ENCODE measurements at regions not wholly inside any gene's neighbourhood (a gene's known extent, or its start where the extent isn't known, plus 50 kb on each side); places are given as distances from the start of the nearest gene placed in this dataset.

DNA sequence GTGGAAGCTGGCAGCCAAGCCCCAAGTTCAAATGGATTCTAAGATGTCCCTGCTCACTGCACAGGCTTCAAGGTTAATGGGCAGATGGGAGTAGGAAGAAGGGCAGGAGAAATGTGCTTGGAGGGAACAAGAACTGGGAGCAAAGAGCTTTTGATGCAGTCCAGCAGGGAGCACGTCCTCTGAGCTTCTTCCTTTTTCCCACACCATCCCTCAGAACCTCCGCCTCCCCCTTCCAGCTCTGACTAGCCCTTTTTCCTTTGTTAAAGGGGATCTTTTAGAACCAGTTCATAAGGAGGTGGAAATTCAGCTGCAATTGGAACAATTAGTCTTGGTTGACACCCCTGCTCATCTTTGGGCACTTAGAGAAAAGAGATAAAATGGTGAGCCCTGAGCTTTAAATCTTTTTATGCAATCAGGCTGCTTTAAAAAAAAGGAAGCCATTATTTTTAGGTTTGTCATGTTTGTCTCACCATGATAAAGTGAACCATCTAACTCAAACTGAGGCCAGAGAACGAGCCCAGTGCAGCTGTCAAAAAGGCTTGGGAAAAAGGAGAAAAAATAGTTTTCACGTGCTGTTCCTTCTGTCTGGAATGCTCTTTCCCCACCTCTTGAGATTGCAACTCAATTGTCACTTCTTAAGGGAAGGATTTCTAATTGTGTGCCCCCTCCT lies 135.8 kb upstream of the IL1RAPL2 start:
- H3K4me1 ChIP-seq, result no peaks in the 10 kb centered on the region
- H3K9me3 ChIP-seq, result no peaks in the 10 kb centered on the region
- 0 to 11% methylated on average over 2 to 3 of the region's 4 CpGs for WGBS, 2 donors (ENCODE audit: low coverage in 1 of 2)
- no peak overlapping the region for H3K27ac ChIP-seq
- TF ChIP-seq POLR2AphosphoS5 (IDR thresholded peaks at IDR 0.05) (no peak), EP300 (IDR thresholded peaks at IDR 0.05) (no peak), POLR2A (IDR thresholded peaks at IDR 0.05) (no peak)
- TF ChIP-seq, protein P1, sequence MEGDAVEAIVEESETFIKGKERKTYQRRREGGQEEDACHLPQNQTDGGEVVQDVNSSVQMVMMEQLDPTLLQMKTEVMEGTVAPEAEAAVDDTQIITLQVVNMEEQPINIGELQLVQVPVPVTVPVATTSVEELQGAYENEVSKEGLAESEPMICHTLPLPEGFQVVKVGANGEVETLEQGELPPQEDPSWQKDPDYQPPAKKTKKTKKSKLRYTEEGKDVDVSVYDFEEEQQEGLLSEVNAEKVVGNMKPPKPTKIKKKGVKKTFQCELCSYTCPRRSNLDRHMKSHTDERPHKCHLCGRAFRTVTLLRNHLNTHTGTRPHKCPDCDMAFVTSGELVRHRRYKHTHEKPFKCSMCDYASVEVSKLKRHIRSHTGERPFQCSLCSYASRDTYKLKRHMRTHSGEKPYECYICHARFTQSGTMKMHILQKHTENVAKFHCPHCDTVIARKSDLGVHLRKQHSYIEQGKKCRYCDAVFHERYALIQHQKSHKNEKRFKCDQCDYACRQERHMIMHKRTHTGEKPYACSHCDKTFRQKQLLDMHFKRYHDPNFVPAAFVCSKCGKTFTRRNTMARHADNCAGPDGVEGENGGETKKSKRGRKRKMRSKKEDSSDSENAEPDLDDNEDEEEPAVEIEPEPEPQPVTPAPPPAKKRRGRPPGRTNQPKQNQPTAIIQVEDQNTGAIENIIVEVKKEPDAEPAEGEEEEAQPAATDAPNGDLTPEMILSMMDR (IDR thresholded peaks at IDR 0.05), result no peak
- ATAC-seq, result no peak
- H3K4me3 ChIP-seq, result no peak overlapping the region
- H3K27me3 ChIP-seq, result no peaks in the 10 kb centered on the region
- H3K36me3 ChIP-seq, result no peaks in the 10 kb centered on the region

DNA sequence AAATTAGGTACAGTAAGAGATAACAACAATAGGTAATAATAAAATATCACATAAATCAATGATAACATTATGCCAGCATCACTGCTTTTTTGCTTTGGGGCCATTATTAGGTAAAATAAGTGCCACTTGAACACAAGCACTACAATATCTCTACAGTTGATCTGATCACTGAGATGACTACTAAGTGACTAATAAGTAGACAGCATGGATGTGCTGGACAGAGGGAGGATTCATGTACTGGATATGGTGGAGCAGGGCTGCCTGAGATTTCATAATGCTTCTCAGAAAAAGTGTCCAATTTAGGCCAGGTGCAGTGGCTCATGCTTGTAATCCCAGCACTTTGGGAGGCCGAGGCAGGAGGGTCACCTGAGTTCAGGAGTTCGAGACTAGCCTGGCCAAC lies 137.8 kb upstream of the IL1RAPL2 start:
- Histone ChIP-seq H3K4me3 (no peak overlapping the region), H3K27me3 (no peaks in the 10 kb centered on the region)
- no peak for ATAC-seq

DNA sequence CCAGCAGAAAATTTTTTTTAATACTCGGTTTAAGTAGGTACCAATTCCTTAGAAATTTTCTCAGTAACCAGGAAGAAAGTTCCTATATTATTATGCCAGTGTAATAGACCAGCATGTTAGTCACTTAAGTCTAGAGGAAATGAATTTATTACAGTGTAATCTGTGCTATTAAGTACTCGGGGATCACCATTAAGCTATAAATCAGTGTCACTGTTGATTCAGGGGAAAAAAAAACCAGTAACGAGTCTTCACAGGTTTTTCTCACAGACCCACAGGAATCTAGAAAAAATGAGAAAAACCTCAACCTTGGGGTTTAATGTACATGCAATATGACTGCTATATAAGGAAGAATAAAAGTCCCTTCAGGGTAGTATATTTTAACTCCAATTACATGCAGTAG lies 138.3 kb upstream of the IL1RAPL2 start:
- Histone ChIP-seq H3K27me3 (no peaks in the 10 kb centered on the region), H3K27ac (no peak overlapping the region), H3K9me3 (no peaks in the 10 kb centered on the region), H3K4me3 (no peak overlapping the region), H3K4me1 (no peaks in the 10 kb centered on the region), H3K36me3 (no peaks in the 10 kb centered on the region)
- no peak for ATAC-seq
- TF ChIP-seq EP300 (IDR thresholded peaks at IDR 0.05) (no peak), POLR2AphosphoS5 (IDR thresholded peaks at IDR 0.05) (no peak), POLR2A (IDR thresholded peaks at IDR 0.05) (no peak)
- TF ChIP-seq, protein P1 (IDR thresholded peaks at IDR 0.05), result no peak
- WGBS, 2 donors (ENCODE audit: low coverage in 1 of 2), result 47 to 71% methylated on average over 3 of the region's 3 CpGs

More for the DNA sequence above, 137.8 kb upstream of the IL1RAPL2 start:
- Histone ChIP-seq H3K4me1 (no peaks in the 10 kb centered on the region), H3K9me3 (no peaks in the 10 kb centered on the region), H3K36me3 (no peaks in the 10 kb centered on the region), H3K27ac (no peak overlapping the region)
- TF ChIP-seq POLR2AphosphoS5 (IDR thresholded peaks at IDR 0.05), result no peak
- TF ChIP-seq EP300 (IDR thresholded peaks at IDR 0.05), result no peak
- TF ChIP-seq, protein P1 (IDR thresholded peaks at IDR 0.05), result no peak
- TF ChIP-seq POLR2A (IDR thresholded peaks at IDR 0.05), result no peak
- 60 to 100% methylated on average over 1 of the region's 2 CpGs for WGBS, 2 donors (ENCODE audit: low coverage in 1 of 2)

DNA sequence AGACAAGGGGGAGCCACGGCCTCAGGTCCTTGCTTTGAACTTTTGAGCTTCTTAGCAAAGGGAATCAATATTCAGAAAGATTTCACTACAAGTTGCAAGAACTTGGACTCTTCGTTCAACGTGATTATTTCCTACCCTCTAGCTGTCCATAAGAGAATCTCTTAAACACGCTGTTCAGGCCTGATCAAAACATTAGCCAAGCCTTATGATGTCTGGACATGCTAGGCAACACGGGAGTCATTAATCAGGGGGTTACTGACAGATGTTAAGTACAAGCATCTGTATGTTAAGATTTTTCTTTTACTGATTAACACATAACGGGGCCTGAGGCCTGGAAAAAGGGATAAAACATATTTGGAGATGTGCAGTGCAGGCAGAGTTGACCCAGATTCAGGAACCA lies 138.9 kb upstream of the IL1RAPL2 start:
- H3K27me3 ChIP-seq, result no peaks in the 10 kb centered on the region
- ATAC-seq, result no peak
- H3K9me3 ChIP-seq, result no peaks in the 10 kb centered on the region
- no peak overlapping the region for H3K4me3 ChIP-seq
- H3K4me1 ChIP-seq, result no peaks in the 10 kb centered on the region
- H3K36me3 ChIP-seq, result no peaks in the 10 kb centered on the region
- no peak overlapping the region for H3K27ac ChIP-seq
- no peak for TF ChIP-seq POLR2A (IDR thresholded peaks at IDR 0.05)
- no peak for TF ChIP-seq EP300 (IDR thresholded peaks at IDR 0.05)
- no peak for TF ChIP-seq POLR2AphosphoS5 (IDR thresholded peaks at IDR 0.05)
- TF ChIP-seq, protein P1 (IDR thresholded peaks at IDR 0.05), result no peak
- 17 to 51% methylated on average over 1 to 6 of the region's 6 CpGs for WGBS, 2 donors (ENCODE audit: low coverage in 1 of 2)

DNA sequence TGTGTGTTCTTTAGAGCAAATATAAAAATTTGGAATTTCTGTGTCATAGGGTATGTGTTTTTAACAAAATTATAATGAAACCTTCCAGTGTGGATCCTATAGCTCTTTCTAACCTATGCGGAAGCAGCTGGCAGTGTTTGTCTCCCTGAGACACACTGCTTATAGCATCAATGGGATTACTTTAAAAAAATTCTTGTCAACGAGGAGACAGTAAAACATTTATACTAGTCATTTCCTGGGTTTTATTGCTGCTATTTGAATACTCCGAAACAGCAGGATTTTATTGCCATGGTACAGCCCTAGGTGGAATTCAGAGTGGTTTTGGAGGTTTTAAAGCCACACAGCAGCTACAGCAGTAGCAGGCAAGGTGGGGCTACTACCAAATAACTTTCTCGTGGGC lies 145.1 kb upstream of the IL1RAPL2 start:
- 50 to 79% methylated on average over 3 to 4 of the region's 4 CpGs for WGBS, 2 donors (ENCODE audit: low coverage in 1 of 2)
- no peaks in the 10 kb centered on the region for H3K9me3 ChIP-seq
- TF ChIP-seq POLR2A (IDR thresholded peaks at IDR 0.05) (no peak), EP300 (IDR thresholded peaks at IDR 0.05) (no peak), POLR2AphosphoS5 (IDR thresholded peaks at IDR 0.05) (no peak)
- TF ChIP-seq, protein P1 (IDR thresholded peaks at IDR 0.05), result no peak
- H3K4me3 ChIP-seq, result no peak overlapping the region
- H3K36me3 ChIP-seq, result no peaks in the 10 kb centered on the region
- H3K27ac ChIP-seq, result no peak overlapping the region
- ATAC-seq, result no peak
- no peaks in the 10 kb centered on the region for H3K4me1 ChIP-seq
- H3K27me3 ChIP-seq, result no peaks in the 10 kb centered on the region

Measured in gastroesophageal sphincter (tissue), 4 donors.